ENCODE measurements at regions not wholly inside any gene's neighbourhood (a gene's known extent, or its start where the extent isn't known, plus 50 kb on each side); places are given as distances from the start of the nearest gene placed in this dataset.

DNA sequence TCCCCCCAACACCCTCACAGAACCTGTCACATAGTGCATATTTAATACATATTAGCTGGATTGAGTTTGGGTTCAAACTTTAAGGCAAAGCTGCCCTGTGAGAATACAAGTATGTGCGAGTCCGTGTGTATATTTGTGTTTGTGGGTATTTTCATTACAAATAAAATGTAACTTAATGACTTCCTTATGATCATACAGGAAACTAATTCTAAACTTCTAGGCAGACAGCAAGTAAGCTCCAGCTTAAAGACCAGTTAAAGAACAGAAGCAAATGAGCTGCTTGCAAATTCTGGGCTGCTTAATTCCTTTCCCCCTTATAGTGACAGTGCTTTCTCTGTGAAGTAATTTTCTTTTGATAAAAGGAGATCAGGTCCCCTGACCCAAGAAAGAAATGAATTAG lies 437.6 kb downstream of the TTLL7 start:
- TF ChIP-seq, protein P1, sequence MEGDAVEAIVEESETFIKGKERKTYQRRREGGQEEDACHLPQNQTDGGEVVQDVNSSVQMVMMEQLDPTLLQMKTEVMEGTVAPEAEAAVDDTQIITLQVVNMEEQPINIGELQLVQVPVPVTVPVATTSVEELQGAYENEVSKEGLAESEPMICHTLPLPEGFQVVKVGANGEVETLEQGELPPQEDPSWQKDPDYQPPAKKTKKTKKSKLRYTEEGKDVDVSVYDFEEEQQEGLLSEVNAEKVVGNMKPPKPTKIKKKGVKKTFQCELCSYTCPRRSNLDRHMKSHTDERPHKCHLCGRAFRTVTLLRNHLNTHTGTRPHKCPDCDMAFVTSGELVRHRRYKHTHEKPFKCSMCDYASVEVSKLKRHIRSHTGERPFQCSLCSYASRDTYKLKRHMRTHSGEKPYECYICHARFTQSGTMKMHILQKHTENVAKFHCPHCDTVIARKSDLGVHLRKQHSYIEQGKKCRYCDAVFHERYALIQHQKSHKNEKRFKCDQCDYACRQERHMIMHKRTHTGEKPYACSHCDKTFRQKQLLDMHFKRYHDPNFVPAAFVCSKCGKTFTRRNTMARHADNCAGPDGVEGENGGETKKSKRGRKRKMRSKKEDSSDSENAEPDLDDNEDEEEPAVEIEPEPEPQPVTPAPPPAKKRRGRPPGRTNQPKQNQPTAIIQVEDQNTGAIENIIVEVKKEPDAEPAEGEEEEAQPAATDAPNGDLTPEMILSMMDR (IDR thresholded peaks at IDR 0.05), result no peak
- no peak for TF ChIP-seq POLR2A (IDR thresholded peaks at IDR 0.05)
- TF ChIP-seq POLR2AphosphoS5 (IDR thresholded peaks at IDR 0.05), result no peak

Measured in suprapubic skin (tissue), 4 donors.